Activated T-helper 2 cell treated with anti-CD3 and anti-CD28 coated beads, Interferon-gamma antibody, Interleukin-2, Interleukin-4, amounts not matched to agents 10 μg/mL and 5 μg/mL and 100 μg/mL, durations not matched to agents 14 hours and 24 hours and 36 hours (primary cell): ENCODE measurements at regions not wholly inside any gene's neighbourhood (a gene's known extent, or its start where the extent isn't known, plus 50 kb on each side); places are given as distances from the start of the nearest gene placed in this dataset.
"Not testable (repeated sequence)": the region's sequence is repeated elsewhere in the genome, so short reads cannot be mapped to it uniquely, and the experiment has no call there.

Experiments
- DNase-seq: peaks from one replicate; pipeline ENCODE4 v3.0.0; 2021; ENCODE audit warnings: low spot score
- H3K27ac Mint-ChIP-seq: one replicate; pipeline ENCODE4 v1.8.0; 2021; ENCODE audit warnings: mixed read lengths
- H3K27me3 Mint-ChIP-seq: one replicate; pipeline ENCODE4 v1.8.0; 2021; ENCODE audit warnings: low read depth, mixed read lengths
- H3K36me3 Mint-ChIP-seq: one replicate; pipeline ENCODE4 v1.8.0; 2021; ENCODE audit warnings: low read depth, mixed read lengths
- H3K4me1 Mint-ChIP-seq: one replicate; pipeline ENCODE4 v1.8.0; 2021; ENCODE audit warnings: low read depth, mixed read lengths
- H3K4me3 Mint-ChIP-seq: one replicate; pipeline ENCODE4 v1.8.0; 2021; ENCODE audit warnings: low read depth, mild to moderate bottlenecking, moderate library complexity, mixed read lengths
- H3K9me3 Mint-ChIP-seq: one replicate; pipeline ENCODE4 v1.8.0; 2021; ENCODE audit warnings: mixed read lengths
- intact Hi-C: fragments of 100-400 bp; cut with micrococcal nuclease; formaldehyde crosslinking; loops from one replicate; pipeline ENCODE4 v1.15.1; 2023

GRCh38 chr7:10455936-10456335 is 517.7 kb upstream of the PHF14 start:
- Mint-ChIP-seq H3K27me3 (no peaks in the 10 kb centered on the region), H3K36me3 (no peaks in the 10 kb centered on the region), H3K27ac (no peak overlapping the region), H3K4me3 (no peak overlapping the region), H3K9me3 (peaks cover 11% of the 10 kb centered on the region), H3K4me1 (no peaks in the 10 kb centered on the region)
- DNase-seq, result no peak
- intact Hi-C loops, result no loop called here

DNA sequence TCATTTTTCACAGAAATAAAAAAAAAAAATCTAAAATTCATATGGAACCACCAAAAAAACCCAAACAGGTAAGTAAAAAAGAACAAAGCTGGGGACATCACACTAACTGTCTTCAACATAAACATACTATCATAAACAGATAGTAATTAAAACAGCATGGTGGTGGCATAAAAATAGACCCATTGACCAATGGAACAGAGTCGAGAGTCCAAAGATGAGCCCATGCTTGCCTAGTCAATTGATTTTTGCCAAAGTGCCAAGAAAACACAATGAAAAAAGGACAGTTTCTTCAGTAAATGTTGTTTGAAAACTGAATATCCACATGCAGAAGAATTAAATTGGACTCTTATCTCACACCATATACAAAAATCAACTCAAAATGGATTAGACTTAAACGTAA is 513.2 kb upstream of the PHF14 start:
- H3K27ac Mint-ChIP-seq, result no peak overlapping the region
- H3K9me3 Mint-ChIP-seq, result no peaks in the 10 kb centered on the region
- H3K36me3 Mint-ChIP-seq, result no peaks in the 10 kb centered on the region
- H3K4me1 Mint-ChIP-seq, result no peaks in the 10 kb centered on the region
- no peaks in the 10 kb centered on the region for H3K27me3 Mint-ChIP-seq
- DNase-seq, result no peak
- no peak overlapping the region for H3K4me3 Mint-ChIP-seq
- intact Hi-C loops, result no loop called here

GRCh38 chr7:10463701-10464100 is 510.0 kb upstream of the PHF14 start:
- Mint-ChIP-seq H3K4me1 (no peaks in the 10 kb centered on the region), H3K27ac (no peak overlapping the region), H3K9me3 (no peaks in the 10 kb centered on the region), H3K36me3 (no peaks in the 10 kb centered on the region), H3K27me3 (no peaks in the 10 kb centered on the region), H3K4me3 (no peak overlapping the region)
- no peak for DNase-seq
- intact Hi-C loops, result no loop called here

DNA sequence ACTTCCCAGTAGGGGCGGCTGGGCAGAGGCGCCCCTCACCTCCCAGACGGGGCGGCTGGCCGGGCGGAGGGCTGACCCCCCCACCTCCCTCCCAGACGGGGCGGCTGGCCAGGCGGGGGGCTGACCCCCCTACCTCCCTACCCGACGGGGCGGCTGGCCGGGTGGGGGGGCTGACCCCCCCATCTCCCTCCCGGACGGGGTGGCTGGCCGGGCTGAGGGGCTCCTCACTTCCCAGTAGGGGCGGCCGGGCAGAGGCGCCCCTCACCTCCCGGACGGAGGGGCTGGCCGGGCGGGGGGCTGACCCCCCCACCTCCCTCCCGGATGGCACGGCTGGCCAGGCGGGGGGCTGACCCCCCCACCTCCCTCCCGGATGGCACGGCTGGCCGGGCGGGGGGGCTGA is 508.1 kb upstream of the PHF14 start:
- H3K4me3 Mint-ChIP-seq, H3K27ac Mint-ChIP-seq, H3K4me1 Mint-ChIP-seq, intact Hi-C loops, H3K27me3 Mint-ChIP-seq, H3K36me3 Mint-ChIP-seq, DNase-seq, H3K9me3 Mint-ChIP-seq: not testable (repeated sequence)

DNA sequence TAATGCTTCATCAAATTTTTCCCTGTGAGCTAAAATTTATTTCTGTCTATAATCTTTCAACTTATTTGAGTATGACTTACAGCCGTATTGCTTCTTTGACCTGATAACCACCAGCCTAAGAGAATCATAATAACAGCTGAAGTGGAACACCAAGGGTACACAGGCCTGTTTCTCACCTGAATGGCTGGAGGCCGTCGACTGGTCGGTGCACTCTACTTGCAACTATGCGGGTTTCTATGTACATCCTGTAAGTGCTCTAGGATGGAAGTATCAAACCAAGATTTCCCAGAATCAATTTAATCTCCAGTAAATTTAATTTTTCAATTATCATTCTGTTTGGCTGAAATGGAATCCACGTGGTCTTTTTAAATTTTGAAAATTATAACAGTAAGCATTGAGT is 504.8 kb upstream of the PHF14 start:
- H3K4me3 Mint-ChIP-seq, result no peak overlapping the region
- no peak overlapping the region for H3K27ac Mint-ChIP-seq
- H3K27me3 Mint-ChIP-seq, result no peaks in the 10 kb centered on the region
- DNase-seq, result no peak
- no peaks in the 10 kb centered on the region for H3K36me3 Mint-ChIP-seq
- no peaks in the 10 kb centered on the region for H3K9me3 Mint-ChIP-seq
- H3K4me1 Mint-ChIP-seq, result no peaks in the 10 kb centered on the region
- intact Hi-C loops, result no loop called here

DNA sequence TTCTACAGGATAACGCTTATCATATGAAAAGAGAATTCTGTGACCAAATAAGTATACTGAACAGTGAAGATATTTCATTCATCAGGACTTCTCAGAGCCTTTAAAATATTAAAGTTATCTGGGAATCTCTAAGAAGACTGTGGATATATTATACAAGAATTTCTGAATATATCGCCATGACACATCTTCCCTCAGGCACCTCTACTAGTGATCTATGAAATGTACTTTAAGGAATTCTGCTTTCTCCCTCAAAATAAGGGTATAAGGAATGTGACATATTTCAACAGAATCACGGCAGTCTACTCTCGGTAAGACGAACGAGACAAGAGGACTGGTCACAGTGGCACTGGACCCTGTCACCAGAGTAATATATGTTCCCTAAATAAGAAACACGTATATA is 504.2 kb upstream of the PHF14 start:
- Mint-ChIP-seq H3K9me3 (no peaks in the 10 kb centered on the region), H3K27ac (no peak overlapping the region), H3K27me3 (no peaks in the 10 kb centered on the region), H3K4me1 (no peaks in the 10 kb centered on the region), H3K36me3 (no peaks in the 10 kb centered on the region), H3K4me3 (no peak overlapping the region)
- DNase-seq, result no peak
- intact Hi-C loops, result no loop called here

DNA sequence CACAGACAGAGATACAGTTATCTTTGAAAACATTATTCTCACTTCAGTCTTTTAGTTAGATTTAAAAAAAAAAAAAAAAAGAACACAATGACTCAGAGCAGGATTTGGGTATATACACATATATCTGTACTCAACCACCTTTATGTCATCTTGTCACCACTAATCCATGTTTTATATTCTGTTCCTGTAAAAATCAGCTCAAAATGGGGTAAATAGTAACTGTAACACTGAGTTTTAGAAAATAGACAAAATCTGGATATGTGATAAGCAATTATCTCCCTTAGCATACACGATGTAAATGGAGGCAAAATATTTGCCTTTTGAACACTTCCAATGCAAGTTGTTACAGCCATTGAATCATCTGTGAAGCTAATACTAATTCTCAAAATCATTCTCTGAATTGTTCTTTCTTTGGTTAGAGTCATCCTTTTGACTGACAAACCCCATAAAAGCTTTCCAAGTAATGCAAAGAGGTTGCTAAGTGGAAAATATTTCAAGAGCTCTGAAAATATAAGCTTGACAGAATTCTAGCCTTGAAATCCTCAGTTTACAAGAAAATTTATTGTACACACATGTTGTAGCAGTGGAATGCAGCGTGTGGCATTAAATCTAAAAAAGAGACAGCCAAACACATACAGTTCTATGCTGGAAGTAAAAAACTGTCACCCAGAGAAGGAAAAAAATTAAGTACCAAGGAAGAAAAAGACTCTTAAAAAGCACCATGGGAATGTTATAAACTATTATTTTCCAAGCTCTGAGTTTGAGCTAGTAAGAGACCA is 502.2 kb upstream of the PHF14 start:
- H3K27me3 Mint-ChIP-seq, result no peaks in the 10 kb centered on the region

GRCh38 chr7:10472115-10472514 is 501.6 kb upstream of the PHF14 start:
- DNase-seq, result no peak
- intact Hi-C loops, result no loop called here
- H3K27ac Mint-ChIP-seq, result no peak overlapping the region
- H3K4me1 Mint-ChIP-seq, result no peaks in the 10 kb centered on the region
- no peaks in the 10 kb centered on the region for H3K36me3 Mint-ChIP-seq
- H3K27me3 Mint-ChIP-seq, result no peaks in the 10 kb centered on the region
- H3K4me3 Mint-ChIP-seq, result no peak overlapping the region
- H3K9me3 Mint-ChIP-seq, result no peaks in the 10 kb centered on the region

More for the DNA sequence above, 502.2 kb upstream of the PHF14 start:
- intact Hi-C loops, result no loop called here
- DNase-seq, result no peak
- Mint-ChIP-seq H3K27ac (no peak overlapping the region), H3K36me3 (no peaks in the 10 kb centered on the region), H3K9me3 (no peaks in the 10 kb centered on the region), H3K4me1 (no peaks in the 10 kb centered on the region), H3K4me3 (no peak overlapping the region)

DNA sequence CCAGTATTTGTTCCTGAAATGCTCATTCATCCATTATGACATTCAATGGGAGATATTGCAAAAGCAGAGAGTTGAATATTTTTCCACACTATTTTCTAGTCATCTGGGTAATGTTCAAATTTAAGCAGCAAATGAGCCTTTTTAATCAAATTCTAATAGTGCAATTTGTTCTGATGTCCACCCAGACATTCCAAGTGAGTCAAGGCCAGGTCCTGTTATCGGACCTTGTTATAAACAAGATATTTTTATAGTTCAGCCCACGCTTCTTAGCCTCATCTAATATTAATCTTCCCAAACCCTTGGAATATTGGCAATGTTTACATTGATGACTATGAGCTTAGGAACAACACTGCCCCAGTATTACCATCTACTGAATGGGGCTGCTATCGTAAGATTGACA is 500.1 kb upstream of the PHF14 start:
- no peaks in the 10 kb centered on the region for H3K4me1 Mint-ChIP-seq
- no peak overlapping the region for H3K27ac Mint-ChIP-seq
- H3K27me3 Mint-ChIP-seq, result no peaks in the 10 kb centered on the region
- no peak for DNase-seq
- no peak overlapping the region for H3K4me3 Mint-ChIP-seq
- H3K36me3 Mint-ChIP-seq, result no peaks in the 10 kb centered on the region
- intact Hi-C loops, result no loop called here
- no peaks in the 10 kb centered on the region for H3K9me3 Mint-ChIP-seq

DNA sequence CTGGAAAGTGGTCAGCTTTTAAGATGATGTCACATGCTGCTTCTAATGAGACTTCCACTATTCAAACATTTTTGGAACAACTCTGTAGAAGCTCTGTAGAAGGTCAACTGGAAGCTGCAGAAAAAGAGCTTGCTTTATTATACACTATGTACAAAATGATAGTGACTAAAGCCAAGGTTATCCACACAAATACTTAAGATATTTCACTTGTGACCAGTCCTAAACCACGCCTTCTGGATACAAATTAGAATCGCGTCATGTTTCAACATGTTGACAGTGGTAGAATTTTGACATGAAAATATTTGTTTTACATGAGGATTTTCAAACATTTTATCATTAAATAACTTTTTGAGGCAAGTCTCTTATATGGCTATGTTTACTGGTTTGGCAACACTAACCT is 499.6 kb upstream of the PHF14 start:
- Mint-ChIP-seq H3K4me1 (no peaks in the 10 kb centered on the region), H3K4me3 (no peak overlapping the region), H3K27ac (no peak overlapping the region), H3K36me3 (no peaks in the 10 kb centered on the region), H3K9me3 (no peaks in the 10 kb centered on the region), H3K27me3 (no peaks in the 10 kb centered on the region)
- no peak for DNase-seq
- intact Hi-C loops, result no loop called here

DNA sequence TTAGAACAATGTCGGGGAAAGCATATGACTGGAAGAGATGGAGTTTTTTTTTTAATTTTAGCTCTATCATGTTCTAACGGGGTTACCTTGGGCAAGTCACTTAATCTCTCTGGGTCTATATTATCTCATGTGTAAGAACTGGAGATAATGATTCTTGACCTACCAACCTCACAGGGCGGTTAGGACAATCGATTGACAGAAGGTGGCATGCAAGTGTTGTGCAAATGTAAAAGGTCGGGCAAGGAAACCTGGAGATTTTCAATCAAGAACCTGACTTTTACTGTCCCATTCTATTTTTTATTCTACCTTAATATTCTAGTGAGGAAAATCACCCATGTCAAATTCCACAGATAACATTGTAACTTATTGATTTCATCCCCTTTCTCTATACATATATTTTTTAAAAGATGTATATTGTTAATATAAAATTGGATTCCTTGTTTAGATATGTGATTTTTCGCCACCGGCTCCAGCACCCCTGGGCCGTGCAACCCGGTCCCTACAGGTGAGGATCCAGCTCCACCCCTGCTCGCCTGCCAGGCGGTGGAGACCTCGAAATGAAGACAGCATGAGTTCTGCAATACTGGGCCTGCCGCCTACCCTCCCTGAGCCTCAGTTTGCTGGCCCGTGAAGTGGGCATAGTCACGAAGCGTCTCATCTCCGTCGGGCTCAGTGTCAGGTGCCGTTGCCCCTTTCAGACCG is 497.6 kb upstream of the PHF14 start:
- no peak for DNase-seq
- no peaks in the 10 kb centered on the region for H3K27me3 Mint-ChIP-seq
- no peaks in the 10 kb centered on the region for H3K4me1 Mint-ChIP-seq
- no peak overlapping the region for H3K4me3 Mint-ChIP-seq
- no peaks in the 10 kb centered on the region for H3K9me3 Mint-ChIP-seq
- H3K27ac Mint-ChIP-seq, result no peak overlapping the region
- no peaks in the 10 kb centered on the region for H3K36me3 Mint-ChIP-seq
- intact Hi-C loops, result no loop called here

DNA sequence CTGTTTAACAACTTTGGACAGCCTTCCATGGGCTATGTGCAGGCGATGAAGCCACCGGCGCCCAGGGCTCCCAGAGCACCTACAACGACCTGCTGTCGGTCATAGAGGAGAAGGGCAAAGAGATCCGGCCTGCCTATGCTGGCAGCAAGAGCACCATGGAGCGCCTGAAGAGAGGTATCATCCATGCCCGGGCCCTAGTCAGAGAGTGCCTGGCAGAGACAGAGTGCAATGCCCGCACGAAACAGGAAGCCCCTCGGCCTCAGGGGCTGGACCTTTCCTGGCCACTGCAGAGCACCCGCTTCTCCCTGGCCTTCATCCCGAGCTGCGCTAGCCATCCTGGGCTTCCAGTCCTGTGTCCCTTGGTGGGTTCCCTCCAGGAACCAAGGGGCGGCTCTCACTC is 497.0 kb upstream of the PHF14 start:
- H3K27ac Mint-ChIP-seq, result no peak overlapping the region
- no peak for DNase-seq
- H3K36me3 Mint-ChIP-seq, result no peaks in the 10 kb centered on the region
- no peaks in the 10 kb centered on the region for H3K9me3 Mint-ChIP-seq
- intact Hi-C loops, result no loop called here
- H3K4me3 Mint-ChIP-seq, result no peak overlapping the region
- no peaks in the 10 kb centered on the region for H3K27me3 Mint-ChIP-seq
- H3K4me1 Mint-ChIP-seq, result no peaks in the 10 kb centered on the region

- H3K4me3 Mint-ChIP-seq, result no peak overlapping the region
- H3K27me3 Mint-ChIP-seq, result no peaks in the 10 kb centered on the region
- H3K4me1 Mint-ChIP-seq, result no peaks in the 10 kb centered on the region
- H3K36me3 Mint-ChIP-seq, result no peaks in the 10 kb centered on the region
- intact Hi-C loops, result no loop called here
- no peaks in the 10 kb centered on the region for H3K9me3 Mint-ChIP-seq
- no peak overlapping the region for H3K27ac Mint-ChIP-seq
- no peak for DNase-seq
These were observed 490.0 kb upstream of the PHF14 start for GRCh38 chr7:10483671-10484070.
